K562 (cell line): ENCODE measurements at regions not wholly inside any gene's neighbourhood (a gene's known extent, or its start where the extent isn't known, plus 50 kb on each side); places are given as distances from the start of the nearest gene placed in this dataset.

ENCODE experiments used
- FOXA1 ChIP-seq: fragments of 450-650 bp; IDR thresholded peaks from 2 replicates; pipeline ENCODE4 v1.6.1; 2016; ENCODE audit warnings: mild to moderate bottlenecking, borderline replicate concordance
- HEY1 ChIP-seq: fragments of 250-450 bp; sonication (Bioruptor Pico); IDR thresholded peaks from 2 replicates; pipeline ENCODE4 v1.5.0; 2020; ENCODE audit warnings: mild to moderate bottlenecking, moderate library complexity, borderline replicate concordance
- MBD2 ChIP-seq: sonication (generic); IDR thresholded peaks from 2 replicates; pipeline ENCODE4 v1.6.1; 2016; ENCODE audit warnings: low read depth, borderline replicate concordance
- SMARCE1 ChIP-seq: fragments of 450-650 bp; IDR thresholded peaks from 2 replicates; pipeline ENCODE4 v1.7.1; 2016; ENCODE audit warnings: mild to moderate bottlenecking
- U2AF2 ChIP-seq: fragments of 200-400 bp; formaldehyde crosslinking; optimal IDR thresholded peaks from 2 replicates; pipeline ENCODE3; 2017; ENCODE audit warnings: low read depth, mild to moderate bottlenecking, low read length
- ZNF507 ChIP-seq: conservative IDR thresholded peaks from 2 replicates; pipeline ENCODE4 v1.6.1; 2017; ENCODE audit warnings: missing genetic modification characterization, missing compliant biosample characterization

GRCh38 chr3:102529452-102529851 is 94.6 kb downstream of the ZPLD1 start:
- TF ChIP-seq ZNF507 (tag): no peak
- no peak for TF ChIP-seq SMARCE1
- TF ChIP-seq MBD2: no peak
- no peak for TF ChIP-seq HEY1 (CRISPR knock-in tag)
- no peak for TF ChIP-seq U2AF2
- no peak for TF ChIP-seq FOXA1
